GM12875 (cell line): ENCODE measurements at regions not wholly inside any gene's neighbourhood (a gene's known extent, or its start where the extent isn't known, plus 50 kb on each side); places are given as distances from the start of the nearest gene placed in this dataset.

Experiments
- H3K4me3 ChIP-seq: one replicate; pipeline ENCODE4 v1.5.1; 2011; ENCODE audit warnings: low read depth, low read length, control low read depth
- TF ChIP-seq, protein P1 (sequence below): IDR thresholded peaks from 2 replicates; pipeline ENCODE4 v1.5.1; 2011; ENCODE audit warnings: low read depth, mild to moderate bottlenecking, control low read depth, inconsistent platforms, low read length, moderate library complexity, borderline replicate concordance; ENCODE audit not compliant: insufficient read depth

DNA sequence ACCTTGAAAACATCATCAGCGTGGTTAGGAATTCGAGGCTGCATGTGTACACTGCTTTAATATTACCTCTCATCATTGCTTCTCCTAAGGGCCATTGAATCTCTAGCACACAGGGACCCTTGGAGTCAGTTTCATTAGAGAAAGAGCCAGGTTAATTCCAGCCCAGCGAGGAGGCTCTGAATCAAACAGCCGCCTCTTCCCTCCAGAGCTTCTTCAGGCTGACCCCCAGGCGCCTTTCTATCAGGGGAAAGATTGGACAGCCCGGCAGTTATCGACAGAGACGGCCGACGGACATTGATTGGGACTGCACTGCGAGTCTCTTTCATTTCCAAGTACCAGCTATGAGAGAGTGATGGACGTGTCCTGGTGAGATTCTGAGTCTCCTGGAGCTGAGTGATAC lies 159.2 kb downstream of the ANKRD60 start:
- TF ChIP-seq, protein P1, sequence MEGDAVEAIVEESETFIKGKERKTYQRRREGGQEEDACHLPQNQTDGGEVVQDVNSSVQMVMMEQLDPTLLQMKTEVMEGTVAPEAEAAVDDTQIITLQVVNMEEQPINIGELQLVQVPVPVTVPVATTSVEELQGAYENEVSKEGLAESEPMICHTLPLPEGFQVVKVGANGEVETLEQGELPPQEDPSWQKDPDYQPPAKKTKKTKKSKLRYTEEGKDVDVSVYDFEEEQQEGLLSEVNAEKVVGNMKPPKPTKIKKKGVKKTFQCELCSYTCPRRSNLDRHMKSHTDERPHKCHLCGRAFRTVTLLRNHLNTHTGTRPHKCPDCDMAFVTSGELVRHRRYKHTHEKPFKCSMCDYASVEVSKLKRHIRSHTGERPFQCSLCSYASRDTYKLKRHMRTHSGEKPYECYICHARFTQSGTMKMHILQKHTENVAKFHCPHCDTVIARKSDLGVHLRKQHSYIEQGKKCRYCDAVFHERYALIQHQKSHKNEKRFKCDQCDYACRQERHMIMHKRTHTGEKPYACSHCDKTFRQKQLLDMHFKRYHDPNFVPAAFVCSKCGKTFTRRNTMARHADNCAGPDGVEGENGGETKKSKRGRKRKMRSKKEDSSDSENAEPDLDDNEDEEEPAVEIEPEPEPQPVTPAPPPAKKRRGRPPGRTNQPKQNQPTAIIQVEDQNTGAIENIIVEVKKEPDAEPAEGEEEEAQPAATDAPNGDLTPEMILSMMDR: no peak

GRCh38 chr20:58065508-58066361 lies 162.7 kb downstream of the ANKRD60 start:
- H3K4me3 ChIP-seq: no peak overlapping the region
- TF ChIP-seq, protein P1: no peak

More for the DNA sequence above, 159.2 kb downstream of the ANKRD60 start:
- H3K4me3 ChIP-seq: no peak overlapping the region

- TF ChIP-seq, protein P1: no peak
- H3K4me3 ChIP-seq: no peak overlapping the region
Observed at GRCh38 chr20:58064411-58065010, 163.9 kb downstream of the ANKRD60 start.

DNA sequence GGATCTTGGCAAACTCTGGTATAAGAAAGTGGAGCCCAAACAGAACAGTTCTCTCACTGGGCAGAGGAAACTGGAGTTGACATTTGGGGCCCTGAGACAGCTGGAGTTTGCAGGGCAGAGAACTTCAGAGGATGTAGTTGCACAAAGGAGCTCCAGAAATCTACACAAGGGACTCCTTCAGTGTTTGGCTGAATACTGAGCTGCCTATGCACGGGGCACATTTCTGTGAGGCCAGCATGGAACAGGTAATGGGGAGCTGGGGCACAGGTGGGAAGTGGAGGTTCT lies 169.3 kb downstream of the ANKRD60 start:
- no peak overlapping the region for H3K4me3 ChIP-seq
- TF ChIP-seq, protein P1: no peak

DNA sequence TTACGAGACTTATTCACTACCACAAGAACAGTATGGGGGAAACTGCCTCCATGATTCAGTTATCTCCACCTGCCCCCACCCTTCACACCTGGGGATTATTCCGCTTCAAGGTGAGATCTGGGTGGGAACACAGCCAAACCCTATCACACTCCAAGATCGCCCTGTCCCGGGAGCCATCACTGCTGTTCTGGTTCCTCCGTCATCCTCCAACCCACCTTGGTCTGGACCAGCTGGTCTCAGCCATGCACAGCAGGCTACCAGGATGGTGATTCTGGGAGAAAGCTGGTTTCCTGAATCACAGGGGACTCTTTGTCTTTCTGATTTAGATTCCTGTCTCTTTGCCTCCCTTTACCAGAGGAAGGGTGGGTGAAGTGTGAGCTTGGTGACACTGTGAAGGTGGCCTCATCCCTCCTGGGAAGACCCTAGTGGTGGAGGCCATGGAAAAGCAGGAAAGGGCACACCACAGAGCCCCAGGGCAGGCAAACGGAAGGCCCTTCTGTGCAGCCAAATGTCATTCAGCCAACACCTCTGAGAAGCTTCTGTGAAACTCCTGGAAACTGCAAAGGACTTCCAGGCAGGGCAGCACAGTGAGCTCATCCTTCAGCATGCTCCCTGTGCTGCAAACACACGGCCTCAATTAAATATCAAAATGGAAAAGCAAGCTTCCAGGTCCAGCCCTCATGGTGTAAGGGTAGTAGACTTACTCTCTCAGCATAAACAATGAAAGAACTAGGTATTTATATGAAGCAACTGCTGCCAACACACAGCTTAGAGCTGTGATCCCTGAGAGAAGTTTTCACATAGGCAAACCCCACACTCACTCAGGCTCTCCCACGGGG lies 169.8 kb downstream of the ANKRD60 start:
- H3K4me3 ChIP-seq: no peak overlapping the region
- TF ChIP-seq, protein P1: no peak

GRCh38 chr20:58056921-58057686 lies 171.3 kb downstream of the ANKRD60 start:
- TF ChIP-seq, protein P1: no peak
- H3K4me3 ChIP-seq: no peak overlapping the region
